Middle frontal gyrus (tissue), 1 donor: ENCODE measurements at regions not wholly inside any gene's neighbourhood (a gene's known extent, or its start where the extent isn't known, plus 50 kb on each side); places are given as distances from the start of the nearest gene placed in this dataset.
A peak's percentile ranks its signal among the peaks of the same experiment; 100 is the strongest.
"Not testable (repeated sequence)": the region's sequence is repeated elsewhere in the genome, so short reads cannot be mapped to it uniquely, and the experiment has no call there.

Experiments used
- DNase-seq: peaks from one replicate; pipeline ENCODE4 v3.0.0-alpha.2; 2015; ENCODE audit warnings: low spot score; ENCODE audit errors: extremely low spot score

DNA sequence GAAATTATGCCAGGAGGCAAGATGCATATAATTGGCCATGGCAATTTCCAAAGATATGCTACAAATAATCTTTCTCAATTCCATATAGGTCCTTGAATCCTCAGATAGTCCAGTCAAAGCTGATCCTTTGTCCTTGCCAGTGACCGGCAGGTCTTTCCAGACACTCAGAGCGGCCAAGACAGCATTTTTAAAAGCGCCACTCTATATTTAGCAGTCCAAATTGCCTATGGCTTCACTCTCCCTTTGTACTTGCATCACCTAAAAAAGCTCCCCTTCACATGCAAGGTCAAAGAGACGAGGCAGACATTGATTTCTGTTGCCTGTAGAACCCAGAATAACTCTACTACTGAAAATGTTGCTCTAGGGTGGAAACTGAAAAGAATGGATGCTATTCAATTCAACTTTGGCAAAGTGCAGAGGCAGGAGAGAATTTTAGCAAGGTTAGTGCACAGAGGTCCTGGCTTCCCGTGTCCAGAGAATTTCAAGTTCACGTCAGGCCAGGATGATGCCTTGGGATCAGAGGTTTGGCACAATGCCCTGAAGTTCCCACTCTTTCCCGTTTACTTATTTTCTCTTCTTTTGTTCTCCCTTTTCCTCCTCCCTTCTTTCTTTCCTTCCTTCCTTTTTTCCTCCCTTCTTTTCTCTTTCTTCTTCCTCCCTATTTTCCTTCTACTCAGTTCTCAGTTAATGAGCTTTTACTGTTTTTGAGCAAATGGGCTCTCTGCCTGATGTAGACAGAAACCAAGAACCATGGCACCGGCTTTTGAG, 108.5 kb downstream of the KCNK1 start:
- DNase-seq = no peak

DNA sequence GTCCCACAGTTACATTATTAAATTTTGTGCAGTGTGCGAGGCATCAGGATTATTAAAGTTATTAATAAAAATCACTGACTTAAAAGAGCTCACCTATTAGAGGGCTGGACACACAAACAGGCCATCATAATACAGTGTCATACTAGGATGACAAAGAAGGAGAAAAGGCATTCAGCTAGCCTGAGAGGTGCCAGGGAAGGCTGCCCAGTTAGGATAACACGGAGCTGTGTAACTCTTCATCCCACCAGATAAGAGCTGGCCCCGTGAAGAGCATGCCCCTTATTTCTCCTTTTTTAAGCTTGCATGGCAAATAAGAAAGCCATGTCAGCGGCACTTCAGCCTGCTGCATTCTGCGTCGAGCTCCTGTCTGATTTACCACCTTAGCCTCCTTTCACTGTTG, 109.5 kb downstream of the KCNK1 start:
- no peak for DNase-seq

DNA sequence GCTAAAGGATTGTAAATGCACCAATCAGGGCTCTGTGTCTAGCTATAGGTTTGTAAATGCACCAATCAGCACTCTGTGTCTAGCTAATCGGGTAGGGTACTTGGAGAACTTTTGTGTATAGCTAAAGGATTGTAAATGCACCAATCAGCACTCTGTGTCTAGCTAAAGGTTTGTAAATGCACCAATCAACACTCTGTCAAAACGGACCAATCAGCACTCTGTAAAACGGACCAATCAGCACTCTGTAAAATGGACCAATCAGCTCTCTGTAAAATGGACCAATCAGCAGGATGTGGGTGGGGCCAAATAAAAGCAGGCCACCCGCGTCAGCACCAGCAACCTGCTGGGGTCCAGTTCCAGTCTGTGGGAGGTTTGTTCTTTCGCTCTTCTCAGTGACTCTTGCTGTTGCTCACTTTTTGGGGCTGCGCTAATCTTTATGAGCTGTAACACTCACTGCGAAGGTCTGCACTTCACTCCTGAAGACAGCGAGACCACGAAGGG, 110.3 kb downstream of the KCNK1 start:
- DNase-seq = not testable (repeated sequence)

DNA sequence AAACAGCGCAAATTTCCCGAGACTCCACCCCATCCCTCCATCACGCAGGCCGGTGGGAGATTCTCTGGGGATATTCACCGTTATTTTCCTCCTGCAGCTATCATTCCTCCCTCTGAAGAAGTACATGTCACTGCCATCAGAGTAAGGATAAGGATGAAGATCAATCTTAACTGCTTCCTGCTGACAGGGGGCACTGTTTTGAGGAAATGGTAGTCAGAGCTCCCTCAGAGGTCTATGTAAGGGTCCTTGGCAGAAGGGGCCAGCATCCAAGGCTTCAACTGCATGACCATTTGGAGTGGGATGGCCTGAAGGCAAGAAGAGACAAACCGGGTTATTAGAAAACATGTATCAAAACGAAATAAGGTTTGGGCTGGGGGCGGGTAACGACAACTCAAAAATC, 111.5 kb downstream of the KCNK1 start:
- DNase-seq = no peak

DNA sequence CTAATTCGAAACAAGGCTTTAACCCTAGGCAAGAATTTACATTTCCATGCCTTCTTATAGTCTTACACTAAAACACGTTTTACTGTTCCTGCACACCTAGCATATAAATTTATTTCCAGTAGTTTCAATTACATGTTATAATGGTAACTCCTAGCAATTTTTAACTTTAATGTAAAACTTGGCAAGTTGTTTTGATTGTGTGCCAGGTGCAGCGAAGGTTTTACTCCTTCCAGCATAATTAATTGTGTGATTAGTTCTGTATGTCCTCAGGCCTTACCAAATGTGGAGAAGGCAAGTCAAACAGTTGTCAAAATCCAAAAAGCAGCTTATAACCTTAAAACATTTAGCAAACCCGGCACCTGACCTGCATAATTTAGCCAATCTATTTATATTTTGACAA, 114.8 kb downstream of the KCNK1 start:
- no peak for DNase-seq

DNA sequence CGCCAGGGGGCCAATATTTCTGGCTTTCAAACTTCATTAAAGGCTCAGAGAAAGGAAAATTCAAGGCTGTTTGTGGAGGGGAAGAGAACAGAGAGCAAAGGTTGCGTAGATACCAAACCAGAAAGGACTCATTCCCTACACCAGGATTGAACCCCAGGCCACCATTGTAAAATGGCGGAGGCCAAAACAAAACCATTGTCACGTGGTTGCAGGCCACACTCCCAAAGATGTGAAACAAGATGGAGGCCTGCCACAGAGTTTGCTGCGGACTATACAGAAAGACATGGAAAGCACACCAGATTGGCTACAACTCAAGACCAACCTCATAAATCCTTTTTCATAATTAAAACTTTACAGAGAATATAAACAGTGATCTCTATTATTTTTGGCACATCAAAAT, 116.5 kb downstream of the KCNK1 start:
- no peak for DNase-seq

DNA sequence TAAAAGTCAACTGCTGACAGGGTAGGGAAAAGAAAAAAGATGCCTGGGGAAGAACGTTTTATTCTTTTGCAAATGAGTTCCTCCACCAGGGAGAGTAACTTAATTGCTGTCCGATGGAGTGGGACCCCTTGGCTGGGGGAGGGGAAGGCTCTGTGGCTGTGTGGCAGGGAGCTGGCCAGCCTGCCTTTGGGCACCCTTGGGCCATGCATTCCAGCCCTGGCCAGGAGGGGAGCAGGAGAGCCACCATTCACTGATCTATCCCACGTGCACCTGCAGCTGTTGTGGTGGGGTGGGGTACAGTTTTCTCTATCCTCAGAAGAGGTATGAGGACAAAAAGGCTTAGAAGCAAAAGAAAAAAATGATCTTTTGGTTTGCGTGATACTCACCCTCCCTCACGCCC, 116.9 kb downstream of the KCNK1 start:
- no peak for DNase-seq

DNA sequence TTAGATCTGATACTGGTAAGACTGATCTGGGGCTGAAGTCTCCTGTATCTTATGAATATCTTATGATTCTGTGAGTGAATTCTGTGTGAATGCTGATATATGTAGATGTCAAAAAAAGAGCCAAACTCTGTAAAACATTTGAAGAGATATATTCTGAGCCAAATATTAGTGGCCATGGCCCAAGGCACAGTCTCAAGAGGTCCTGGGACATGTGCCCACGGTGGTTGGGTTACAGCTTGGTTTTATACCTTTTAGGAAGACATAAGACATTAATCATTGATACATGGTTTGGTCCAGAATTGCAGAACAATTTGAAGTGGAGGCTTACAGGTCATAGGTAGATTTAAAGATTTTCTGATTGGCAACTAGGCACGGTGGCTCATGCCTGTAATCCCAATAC, 118.3 kb downstream of the KCNK1 start:
- DNase-seq = no peak

DNA sequence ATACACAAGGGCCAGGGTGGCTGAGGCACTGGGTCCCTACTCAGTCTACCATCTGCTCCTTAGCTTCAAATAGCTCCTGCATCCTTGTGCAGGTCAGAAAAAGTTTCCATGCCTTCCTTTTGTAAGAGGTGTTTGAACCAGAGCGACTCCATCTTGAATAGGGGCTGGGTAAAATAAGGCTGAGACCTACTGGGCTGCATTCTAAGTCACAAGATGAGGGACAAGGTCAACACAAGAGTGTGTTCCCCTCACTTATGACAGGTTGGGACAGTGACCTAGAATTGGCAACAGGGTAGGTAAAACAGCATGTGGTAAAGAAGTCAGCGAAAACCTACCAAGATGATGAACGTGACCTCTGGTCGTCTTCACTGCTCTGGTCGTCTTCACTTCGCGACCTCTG, 120.5 kb downstream of the KCNK1 start:
- DNase-seq = no peak

DNA sequence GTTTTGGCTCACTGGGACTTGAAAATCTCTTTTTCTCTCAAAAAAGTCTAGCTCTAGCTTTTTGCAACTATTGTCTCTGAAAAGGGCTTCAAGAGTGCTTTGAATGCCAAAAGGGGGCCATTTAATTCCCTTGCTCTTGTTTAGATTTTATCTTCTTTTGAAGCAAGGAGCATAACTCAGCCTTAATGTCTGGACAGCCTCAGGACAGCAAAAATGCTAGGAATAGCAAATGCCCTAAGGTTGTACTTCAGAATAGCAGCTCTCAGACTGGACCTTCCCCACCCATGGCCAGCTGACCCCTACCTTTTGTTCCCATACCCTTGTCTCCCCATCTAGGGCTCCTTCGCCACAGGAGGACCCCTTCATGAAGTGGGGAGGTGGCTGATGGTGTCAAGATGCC, 121.4 kb downstream of the KCNK1 start:
- no peak for DNase-seq

DNA sequence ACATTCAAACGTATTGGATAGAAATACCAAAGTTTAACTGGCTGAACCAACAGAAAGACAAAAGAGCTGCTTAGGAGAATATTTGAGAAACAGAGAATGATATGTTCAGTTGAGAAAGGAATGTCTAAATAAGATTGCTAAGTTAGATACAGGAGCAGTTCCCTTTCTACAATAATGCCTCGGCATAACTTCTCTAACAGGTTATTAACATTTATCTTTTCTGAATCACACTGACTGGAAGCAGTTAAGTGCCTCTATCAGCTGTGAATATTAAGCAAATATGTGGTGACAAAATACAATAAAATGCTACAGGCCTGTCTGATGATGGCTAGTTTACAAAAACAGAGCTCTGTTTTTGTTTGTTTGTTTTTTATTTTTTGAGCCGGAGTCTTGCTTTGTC, 121.9 kb downstream of the KCNK1 start:
- no peak for DNase-seq

DNA sequence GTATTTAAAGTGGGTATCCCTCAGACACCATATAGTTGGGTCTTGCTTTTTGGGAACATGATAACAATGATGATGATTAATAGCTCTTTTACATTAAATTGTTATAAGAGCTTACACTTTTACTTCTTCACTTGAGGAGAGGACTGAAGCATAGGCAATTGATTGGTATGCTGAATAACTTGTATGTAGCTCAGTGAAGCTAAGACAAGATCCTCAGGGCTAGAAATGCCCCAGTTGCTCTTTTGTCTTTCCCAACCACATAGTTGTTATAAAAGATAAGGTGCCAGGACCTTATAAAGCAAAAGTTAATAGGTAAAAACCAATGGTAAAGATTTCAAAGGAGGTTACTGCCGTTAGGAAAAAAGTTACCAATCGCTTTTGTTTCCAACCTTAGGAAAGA, 123.4 kb downstream of the KCNK1 start:
- no peak for DNase-seq

DNA sequence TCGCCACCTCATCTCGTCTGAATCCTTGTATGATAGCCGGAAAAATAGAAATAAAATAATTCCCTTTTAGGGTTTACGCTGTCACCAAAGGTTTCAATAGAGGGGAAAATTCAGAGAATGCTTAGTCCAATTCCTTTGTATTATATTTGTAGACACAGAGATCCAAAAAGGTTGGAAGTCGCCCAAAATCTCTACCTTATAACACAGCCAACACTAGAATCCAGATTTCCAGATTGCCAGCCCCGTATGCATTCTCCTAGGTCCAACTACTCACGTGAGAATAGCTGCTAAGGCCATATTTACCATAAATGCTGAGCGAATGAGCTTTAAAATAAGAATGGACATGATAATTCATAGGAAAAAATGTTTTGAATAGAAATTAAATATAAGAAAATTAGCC, 124.5 kb downstream of the KCNK1 start:
- DNase-seq = no peak

DNA sequence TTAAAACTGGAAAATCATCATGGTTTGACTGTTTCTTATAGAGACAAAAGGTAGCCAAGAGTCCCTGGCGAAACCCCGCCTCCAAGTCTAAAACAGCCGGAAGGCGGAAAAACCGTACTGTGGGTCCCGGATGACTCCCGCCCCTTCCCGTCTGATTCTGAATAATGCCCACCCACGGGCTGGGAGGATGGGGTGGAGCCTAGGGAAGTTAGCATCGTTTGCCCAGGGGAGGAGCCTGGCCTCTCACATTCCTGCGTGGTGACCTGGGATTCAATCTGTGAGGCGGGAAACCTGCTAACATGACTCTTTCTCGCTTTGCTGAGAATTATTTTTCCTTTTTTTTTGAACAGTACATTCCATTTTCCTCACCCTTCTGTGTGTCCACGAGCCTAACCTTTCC, 124.9 kb downstream of the KCNK1 start:
- no peak for DNase-seq

DNA sequence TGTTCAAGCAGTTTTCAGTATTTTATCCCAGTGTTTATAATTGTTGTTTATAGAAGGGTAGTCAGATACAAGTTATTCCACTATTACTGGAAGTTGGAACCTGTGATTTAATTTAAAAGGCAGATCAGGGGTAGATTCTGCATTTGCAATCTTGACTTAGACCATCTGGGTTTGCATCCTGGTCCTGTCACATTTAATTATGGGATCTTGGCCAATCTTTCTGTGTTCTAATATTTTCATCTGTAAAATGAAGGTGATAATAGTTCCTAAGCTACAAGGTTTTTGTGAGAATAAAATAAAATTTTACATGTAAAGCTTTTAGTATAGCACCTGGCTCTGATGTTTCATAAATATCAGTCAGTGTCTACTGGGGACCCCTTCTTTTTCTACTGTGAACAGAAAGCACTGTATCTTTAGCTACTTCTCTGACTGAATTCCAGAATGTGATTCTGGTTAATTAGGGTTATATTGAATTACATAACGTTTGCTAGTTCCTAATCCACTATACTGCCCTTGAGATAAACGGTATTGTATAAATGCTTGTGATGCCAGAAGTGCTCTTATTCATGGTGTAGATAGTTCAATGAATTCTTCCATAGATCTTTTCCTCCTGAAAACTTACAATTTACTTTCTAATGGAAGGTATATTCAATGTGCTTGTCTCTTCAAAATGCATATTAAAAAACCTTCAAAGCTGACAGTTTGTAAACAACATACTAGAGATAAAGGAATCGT, 131.0 kb downstream of the KCNK1 start:
- no peak for DNase-seq

DNA sequence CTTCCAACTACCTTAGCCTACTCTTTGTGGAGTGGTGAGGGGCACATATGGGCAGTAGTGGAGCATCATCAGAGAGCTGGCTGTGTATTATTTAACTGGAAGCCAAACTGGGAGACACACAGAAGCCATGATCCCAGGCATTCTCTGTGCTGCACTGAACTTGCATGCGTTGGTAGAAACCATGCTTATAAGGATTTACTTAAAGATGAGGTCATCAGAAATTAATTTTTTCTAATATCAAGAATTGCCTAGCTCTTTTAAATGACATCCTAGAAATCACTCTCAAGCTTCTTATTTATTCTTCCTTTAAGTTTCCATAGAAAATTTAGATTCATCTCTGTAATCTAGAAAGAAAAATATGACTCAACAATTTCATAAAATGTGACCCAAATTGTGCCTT, 136.2 kb downstream of the KCNK1 start:
- DNase-seq = no peak

DNA sequence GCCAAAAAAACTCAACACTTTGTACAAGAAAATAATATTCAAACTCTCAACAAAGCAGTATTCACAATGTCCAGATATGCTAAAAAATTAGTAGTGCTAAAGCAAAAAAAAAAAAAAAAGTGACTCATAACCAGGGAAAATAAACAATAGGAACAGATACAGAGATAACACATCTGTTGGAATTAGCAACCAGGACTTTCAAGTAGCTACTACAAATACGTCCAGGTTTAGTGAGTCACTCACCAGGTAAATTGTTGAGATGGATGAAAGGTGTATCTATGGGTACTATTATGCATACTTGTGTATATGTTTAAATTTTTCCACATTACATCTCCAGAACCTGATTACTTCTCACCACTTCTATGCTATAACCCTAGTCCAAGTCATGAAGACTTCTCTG, 144.8 kb upstream of the SLC35F3 start:
- DNase-seq = no peak

DNA sequence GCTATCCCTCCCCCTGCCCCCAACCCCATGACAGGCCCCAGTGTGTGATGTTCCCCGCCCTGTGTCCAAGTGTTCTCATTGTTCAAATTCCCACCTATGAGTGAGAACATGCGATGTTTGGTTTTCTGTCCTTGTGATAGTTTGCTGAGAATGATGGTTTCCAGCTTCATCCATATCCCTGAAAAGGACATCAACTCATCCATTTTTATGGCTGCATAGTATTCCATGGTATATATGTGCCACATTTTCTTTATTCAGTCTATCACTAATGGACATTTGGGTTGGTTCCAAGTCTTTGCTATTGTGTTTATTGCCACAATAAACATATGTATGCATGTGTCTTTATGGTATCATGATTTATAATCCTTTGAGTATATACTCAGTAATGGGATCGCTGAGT, 140.2 kb upstream of the SLC35F3 start:
- DNase-seq = not testable (repeated sequence)

DNA sequence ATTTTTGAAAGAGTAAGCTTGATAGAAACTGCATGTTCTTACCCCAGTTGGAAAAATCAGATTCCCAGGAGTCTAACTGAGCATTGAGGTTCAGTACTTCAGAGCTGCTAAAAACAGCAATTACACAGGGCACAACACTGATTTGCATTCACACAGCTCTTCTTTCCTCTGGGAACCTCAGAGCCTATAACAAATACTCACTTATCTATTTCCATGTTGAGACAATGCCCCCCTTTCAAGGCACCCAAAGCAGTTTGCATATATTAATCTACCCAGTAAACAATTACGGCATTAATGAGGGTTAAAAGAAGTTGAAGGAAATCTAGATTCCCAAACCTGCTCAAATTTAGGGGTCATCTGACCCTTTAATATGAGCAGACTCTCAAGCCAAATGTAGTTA, 126.9 kb upstream of the SLC35F3 start:
- DNase-seq = peak; percentile 46

DNA sequence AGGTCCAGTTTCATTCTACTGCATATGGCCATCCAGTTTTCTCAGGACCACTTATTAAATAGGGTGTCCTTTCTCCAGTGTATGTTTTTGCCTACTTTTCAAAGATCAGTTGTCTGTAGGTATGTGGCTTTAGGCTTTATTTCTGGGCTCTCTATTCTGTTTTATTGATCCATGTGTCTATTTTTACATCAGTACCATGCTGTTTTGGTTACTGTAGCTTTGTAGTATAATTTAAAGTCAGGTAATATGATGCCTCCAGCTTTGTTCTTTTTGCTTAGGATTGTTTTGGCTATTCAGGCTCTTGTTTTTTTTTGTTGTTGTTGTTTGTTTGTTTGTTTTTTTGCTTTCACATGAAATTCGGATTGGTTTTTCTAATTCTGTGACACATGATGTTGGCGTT, 124.4 kb upstream of the SLC35F3 start:
- DNase-seq = no peak

DNA sequence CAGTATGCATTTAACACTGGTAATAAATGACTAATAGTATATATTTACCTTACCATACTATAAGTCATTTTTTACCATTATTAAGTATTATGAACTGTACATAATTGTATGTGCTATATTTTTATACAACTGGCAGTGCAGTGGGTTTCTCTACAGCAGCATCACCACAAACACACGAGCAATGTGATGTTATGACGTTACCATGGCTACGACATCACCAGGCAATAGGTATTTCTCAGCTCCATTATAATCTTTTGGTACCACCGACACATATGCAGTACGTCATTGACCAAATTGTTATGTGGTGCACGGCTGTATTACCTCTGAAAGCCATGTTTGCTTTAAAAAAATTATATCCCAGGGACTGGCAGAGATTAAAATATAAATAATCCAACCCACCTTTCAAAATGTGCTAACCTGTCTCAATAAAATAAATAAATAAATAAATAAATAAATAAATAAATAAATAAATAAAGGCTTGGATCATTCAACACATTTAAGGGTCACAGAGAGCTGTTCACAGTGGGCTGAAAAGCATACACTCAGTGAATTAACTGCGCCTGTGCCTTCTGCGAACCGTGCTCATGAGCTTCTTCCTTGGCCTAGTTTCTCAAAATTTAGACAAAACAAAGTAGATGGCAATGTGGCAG, 121.4 kb upstream of the SLC35F3 start:
- DNase-seq = no peak

DNA sequence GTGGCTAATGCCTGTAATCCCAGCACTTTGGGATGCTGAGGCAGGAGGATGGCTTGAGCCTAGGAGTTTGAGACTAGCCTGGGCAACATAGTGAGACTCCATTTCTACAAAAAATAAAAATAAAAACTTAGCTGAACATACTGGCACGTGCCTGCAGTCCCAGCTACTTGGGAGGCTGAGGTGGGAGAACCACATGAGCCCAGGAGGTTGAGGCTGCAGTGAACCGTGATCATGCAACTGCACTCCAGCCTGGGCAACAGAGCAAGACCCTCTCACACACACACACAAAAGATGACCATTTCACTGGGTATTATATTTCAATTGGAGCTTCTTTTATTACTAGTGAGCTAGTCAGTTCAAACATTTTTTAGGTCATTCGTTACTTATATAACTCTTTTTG, 116.9 kb upstream of the SLC35F3 start:
- no peak for DNase-seq
